Left forelimb (tissue), 1 donor: ENCODE measurements at regions not wholly inside any gene's neighbourhood (a gene's known extent, or its start where the extent isn't known, plus 50 kb on each side); places are given as distances from the start of the nearest gene placed in this dataset.
"Not testable (repeated sequence)": the region's sequence is repeated elsewhere in the genome, so short reads cannot be mapped to it uniquely, and the experiment has no call there.

ENCODE experiments used
- DNase-seq: peaks from one replicate; pipeline ENCODE4 v3.0.0-alpha.2; 2018; ENCODE audit warnings: low spot score

DNA sequence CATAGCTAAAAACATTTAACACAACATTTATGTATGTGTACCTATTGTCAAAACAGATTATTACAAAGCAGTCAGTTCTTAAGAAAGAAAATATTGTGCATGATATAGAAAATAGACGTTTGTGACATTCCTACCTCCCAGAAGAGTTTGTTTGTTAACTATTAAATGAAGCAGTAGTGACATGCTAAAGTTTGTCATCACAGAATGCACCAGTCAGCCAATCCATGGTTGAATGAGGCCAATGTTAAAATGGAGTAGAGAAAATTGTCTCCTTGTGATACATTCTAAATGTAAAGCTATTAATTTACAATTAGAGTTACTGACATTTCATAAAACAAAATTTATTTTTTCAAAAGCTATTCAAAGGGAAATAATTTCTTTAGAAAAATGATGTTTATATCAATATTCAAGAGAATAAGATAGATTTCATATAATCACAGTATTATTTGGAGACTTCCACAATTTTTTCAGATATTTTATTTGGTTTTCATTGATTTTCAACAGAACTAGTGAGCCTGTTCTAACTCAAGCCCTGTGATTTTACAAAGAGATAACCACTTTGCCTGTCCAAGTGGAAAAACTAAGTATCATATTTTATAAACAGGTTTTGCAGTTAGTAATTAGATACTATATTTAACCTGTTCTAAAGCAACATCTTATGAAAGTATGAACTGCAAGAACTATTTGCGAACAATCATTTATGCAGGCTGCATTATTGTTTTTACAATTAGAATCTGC is 176.8 kb downstream of the ISL1 start:
- DNase-seq = no peak

DNA sequence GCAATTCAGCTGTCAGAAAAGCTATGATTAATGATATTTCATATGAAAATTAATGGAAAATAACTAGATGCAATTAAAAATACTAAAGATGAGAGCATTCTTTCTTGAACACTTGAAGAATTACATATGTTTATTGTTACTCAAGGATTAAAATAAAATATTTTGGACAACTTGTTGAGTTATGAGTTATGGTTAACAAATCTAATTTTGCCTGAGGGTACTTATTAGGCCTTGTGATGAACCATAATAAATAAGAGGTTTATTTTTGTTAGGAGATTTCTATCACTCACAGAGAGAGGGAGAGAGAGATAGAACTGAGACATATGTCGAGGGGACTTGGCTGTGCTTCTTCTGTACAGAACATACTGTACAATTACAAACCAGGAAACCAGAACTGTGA is 183.7 kb downstream of the ISL1 start:
- no peak for DNase-seq

DNA sequence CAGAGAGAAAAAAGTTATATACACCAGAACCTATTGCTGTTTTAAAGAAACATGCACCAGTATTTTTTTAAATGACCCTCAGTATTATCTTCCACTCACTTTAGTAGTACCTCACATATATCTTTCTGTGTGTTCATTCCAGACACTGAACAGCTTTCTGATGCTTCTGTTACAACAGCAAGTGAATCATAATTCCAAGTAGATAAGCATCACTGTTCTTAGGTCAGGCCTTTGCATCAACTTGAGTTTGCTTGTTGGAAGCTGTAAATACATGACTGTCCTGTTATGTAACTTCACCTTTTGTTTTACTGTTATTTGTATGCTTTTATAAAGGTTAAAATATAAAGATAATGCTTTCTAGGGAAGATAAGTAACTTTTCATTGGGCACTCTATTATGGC is 184.4 kb downstream of the ISL1 start:
- no peak for DNase-seq

DNA sequence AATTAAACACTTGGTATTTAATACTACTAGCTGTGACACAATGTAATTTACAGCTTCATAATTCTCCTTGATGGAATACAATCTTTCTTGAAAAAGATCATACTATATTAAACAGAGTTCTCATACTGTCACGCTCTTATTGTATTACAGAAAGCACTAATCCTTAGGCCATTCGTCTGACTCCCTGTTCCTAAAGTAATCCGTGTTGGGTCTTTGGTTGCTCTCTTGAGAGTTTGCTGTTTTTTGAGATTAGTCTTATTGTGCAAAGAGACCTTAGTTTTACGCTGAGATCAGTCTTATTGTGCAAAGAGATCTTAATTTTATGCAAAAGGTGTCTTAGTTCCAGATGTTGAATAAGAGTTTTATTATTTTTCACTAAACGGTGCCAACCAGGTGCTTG is 190.6 kb downstream of the ISL1 start:
- DNase-seq = no peak

DNA sequence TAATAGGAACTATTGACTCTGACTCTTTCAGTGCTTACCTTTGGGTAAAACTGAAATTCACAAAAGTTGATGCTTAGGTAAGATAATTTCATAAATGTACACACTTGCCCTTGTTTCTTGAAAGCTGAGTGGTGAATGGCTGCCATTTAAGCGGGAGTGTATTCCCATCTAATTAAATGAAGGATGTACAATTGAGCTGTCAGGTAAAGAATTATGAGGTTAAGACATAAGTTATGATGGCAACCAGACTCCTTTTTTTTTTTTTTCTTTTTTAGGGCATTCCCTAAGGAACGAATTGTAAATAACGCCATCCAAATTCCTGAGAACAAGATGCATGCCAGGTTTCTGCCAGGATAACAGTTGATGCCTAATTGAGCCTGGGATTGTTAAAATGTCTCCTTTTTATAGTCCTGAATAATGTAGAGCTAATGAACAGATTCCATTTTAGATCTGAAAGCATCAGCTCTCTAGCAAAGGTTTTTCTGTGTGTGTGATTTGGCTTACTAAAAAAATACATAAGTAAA is 199.7 kb downstream of the ISL1 start:
- DNase-seq = no peak

DNA sequence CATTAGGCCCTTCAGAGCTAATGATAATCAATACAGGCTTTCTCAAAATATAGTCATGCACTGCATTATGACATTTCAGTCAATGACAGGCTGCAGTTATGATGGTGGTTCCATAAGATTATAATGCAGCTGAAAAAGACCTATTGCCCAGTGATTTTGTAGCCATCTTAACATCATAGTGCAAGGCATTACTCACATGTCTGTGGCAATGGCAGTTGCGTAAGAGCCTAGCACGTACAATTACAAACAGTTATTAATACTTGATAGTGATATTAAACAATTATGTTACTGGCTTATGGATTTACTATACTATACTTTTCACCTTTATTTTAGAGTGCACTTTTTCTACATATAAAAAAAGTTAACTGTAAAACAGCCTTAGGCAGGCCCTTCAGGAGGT is 214.8 kb downstream of the ISL1 start:
- no peak for DNase-seq

DNA sequence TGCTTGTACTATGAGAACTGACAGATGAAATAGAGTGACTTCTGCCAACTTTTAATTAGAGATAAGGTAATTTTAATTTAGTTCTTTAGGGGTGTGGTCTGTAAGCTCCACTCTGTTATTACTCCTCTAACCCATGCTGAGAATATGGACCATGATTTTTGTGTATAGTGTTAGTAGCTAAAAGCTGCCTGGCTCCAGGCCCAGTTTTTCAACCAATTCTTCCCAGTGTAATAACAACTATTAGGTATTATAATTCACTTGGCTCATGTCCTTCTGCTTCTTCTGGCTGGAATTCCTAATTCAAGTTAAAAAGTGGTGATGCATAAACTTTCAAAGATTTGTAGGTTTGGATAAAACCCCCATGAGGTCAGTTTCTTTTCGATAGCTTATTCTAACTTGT is 216.3 kb downstream of the ISL1 start:
- DNase-seq = no peak

DNA sequence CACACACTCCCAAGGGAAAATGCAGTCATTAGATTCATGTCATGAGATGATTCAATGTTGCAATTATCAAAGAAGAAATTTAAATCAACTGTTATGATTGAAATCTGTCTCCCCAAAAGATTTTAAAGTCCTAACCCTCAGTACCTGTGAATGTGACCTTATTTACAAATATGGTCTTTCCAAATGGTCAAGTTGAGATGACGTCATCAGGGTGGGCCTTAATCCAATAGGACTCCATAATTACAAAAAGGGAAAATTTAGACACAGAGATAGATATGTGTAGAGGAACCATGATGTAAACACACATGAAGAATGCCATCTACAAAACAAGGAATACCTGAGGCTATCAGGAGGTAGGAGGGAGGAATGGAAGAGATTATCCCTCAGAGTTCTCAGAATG is 221.1 kb downstream of the ISL1 start:
- no peak for DNase-seq

DNA sequence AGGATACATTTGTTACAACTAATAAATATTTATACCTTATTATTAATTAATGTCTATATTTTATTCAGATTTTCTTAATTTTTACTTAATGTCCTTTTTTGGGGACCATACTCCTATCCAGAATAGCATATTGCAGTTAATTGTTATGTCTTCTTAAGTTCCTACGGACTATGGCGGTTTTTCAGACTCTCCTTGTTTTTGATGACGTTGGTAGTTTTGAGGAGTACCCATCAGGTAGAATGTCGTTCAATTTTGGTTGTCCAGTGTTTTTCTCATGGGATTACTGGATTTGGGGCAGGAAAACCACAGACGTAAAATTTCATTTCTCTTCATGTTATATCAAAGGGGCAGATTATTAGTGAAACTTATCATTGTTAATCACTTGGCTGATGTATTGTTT is 223.7 kb downstream of the ISL1 start:
- DNase-seq = no peak

DNA sequence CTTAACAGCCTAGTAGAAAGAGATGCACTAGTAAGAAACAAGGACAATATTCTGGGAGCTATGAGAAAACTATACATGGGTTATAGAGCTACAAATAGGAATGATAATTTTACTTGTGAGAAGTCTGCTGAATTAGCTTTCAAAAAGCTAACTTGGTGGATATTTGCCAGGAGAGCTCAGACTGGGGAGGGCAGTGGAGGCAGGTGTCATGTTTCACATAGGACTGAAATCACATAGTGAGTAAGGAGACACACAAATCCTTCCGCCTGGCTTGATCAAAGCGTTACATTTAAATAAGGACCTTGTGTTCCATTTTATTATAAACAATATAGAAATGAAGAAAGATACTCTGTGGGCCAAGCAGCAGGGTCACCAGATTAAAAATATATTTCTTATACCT is 235.0 kb downstream of the ISL1 start:
- no peak for DNase-seq

DNA sequence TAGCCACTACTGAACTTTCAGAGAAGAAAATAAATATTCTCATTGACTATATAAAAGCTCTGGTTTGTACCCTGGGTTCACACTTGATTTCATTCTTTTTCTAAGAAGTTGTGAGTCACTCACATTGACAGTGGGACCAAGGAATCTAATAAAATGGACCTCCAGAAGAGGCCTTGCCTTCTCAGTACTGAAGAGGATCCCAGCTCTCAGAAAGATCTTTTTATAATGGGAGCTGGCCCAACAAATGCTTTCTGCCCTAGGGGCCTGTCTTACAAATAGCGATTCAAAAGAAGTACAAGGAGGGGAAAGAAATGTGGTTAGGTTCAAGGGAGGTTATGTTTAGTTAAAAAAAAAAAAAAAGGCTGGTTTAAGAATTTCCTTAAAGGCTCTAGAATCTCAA is 237.9 kb downstream of the ISL1 start:
- no peak for DNase-seq

DNA sequence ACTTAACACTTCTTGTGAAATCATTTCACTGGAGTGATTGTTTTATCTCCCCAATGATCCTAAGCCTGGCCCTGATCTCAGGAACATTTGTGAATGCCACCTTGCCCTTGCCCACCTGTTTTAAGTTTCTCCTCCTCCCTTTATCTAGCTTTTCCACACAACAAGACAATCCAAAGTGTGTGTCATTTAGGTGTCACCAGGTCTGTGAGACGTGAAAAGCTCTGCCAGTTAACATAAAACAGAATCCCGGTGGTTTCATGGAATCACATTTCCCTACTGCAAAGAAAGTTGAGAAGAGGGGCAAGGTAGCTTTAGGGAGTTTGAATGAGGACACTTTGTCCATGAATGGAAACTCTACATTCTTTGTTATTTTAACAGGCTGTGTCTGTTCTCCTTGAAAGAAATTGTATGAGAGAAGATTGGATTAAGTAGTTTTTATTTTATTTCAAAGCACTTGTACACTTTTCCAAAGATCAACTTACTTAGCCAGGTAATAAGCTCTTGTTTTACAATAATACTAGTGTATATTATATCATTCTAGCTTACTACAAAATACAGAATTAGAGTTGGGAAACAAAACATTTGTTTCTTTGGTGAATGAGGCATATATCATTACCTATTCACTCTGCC is 239.0 kb downstream of the ISL1 start:
- no peak for DNase-seq

DNA sequence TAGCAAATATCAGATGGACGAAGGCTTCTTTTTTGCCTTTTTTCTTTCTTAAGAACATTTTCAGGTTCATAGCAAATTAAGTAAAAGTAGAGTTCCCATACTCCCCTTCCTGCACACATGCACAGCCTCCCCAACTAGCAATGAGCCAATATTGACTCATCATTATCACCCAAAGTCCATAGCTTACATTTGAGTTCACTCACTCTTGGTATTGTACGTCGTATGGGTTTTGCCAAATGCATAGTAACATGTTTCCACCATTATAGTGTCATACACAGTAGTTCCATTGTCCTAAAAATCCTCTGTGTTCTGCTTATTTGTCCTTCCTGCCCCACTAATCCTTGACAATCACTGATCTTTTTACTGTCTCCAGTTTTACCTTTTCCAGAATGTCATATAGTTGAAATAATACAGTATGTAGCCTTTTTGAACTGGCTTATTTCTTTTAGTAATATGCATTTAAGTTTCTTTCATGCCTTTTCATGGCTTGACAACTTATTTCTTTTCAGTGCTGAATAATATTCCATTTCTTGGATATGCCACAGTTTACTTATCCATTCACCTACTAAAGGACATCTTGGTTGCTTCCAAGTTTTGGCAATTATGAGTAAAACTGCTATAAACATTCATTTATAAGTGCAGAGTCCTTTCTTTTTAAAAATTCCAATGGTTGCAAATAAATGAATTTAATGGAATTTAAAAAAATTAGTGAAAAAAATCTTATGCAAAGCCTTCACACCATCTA is 242.1 kb downstream of the ISL1 start:
- no peak for DNase-seq

DNA sequence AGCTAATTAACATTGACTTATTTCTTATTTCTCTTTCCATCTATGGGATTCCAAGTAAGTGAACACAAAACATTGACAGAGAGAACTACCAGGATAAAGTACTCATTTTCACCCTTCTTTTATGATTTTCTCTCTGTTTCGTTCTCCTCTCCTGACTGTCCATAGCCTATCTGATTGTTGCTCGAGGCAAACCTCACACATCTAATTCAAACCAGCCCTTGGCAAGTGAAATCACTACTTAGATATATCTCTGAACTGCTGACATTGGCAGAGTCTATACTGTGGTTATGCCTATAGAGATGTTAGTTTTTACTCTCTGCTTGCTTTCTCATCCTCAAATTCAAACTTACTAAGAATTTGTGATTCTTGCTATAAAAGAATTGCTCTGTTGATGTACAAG is 248.8 kb downstream of the ISL1 start:
- no peak for DNase-seq

DNA sequence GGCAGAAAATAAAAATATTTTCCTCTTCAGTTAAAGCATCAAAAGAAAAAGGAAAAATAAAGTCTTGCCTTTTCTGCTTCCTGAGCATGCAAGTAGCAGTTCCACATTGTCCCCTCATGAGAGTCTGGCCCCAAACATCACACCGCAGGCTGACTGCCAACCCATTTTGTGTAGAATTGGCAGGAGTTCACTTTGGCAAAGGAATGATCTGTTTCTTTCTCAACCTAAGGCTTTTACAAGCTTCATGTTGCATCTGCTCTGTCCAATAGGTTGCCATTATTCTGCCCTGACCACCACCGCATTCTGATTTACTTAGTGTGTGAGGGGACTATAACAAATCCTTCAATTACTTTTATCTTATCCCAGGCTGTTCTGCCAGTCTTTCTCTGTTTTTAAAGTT is 249.5 kb downstream of the ISL1 start:
- peak; percentile 67 for DNase-seq

DNA sequence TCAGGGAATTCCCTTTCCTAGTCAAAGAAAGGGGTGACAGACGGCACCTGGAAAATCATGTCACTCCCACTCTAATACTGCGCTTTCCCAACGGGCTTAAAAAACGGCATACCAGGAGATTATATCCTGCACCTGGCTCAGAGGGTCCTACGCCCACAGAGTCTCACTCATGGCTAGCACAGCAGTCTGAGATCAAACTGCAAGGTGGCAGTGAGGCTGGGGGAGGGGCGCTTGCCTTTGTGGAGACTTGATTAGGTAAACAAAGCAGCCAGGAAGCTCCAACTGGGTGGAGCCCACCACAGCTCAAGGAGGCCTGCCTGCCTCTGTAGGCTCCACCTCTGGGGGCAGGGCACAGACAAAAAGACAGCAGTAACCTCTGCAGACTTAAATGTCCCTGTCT is 253.7 kb downstream of the ISL1 start:
- DNase-seq = not testable (repeated sequence)

DNA sequence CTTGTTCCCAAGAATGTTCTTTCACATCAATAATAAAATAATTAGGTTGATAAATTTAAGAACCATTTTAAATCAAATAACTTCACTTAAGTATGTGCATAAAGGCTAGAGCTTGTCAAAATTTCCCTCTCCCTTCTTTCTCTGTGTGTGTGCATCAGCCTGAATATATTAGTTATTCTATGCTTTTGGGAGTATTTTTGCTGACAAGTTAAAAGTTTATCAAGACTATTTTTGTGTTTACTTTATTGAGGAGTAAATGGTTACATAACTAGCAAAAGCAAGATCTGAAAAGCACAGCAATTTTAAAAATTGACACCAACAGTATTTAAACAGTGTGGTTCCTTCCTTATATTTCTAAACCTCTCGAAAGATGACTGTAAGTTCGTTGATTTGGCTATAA is 261.7 kb downstream of the ISL1 start:
- no peak for DNase-seq

DNA sequence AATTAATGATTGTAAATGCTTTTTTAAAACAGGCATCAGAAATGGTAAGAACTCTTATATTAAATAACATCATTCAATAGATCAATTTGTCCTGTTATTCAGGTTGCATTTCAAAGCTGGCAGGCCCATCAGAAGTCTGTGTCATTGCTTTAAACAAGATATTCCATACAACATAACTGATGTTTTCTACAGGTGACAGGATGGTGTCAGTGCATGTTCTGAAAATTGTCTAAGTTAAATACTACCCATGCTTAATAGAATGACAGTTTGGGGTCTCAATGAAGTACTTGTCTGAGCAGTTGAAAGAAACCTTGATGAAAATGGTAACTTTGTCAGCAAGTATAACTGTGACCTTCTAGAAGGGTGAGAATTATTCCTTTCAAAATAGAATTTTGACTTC is 263.2 kb downstream of the ISL1 start:
- DNase-seq = no peak

DNA sequence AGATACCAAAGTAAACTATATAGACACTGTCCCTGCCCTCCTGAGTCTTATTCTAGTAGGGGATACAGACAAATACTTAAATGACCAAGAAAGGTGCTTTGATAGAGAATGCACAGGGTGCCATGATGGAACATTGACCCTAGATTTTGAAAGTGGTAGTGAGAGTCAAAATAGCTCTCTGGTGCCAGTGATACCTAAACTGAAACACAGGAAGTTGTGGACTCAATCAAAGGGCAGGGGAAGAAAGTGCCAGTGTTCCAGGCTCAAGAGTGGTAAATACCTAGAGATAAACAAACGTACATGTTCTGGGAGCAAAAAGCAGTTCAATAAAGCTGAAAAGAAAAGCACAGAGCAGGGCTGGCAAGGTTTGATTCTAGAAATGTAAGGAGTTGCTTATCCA is 267.6 kb downstream of the ISL1 start:
- no peak for DNase-seq

DNA sequence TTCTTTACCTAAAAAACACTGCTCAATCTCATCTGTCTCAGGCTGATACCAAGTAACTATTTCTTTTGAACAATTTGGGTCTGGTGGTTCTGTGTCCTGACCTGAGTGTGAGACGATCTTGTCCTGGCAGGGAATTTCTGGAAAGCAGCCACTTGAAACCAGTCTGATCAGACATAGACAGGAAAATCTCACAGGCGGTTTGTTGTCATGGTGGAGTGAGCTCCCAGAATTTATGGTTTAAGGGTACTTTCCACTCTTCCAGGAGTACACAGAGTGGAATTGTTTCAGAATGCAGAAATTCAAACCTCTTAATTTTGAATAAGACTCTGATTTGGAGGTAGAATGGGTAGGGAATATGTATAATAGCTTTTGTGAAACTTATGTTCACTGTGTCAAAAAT is 268.2 kb downstream of the ISL1 start:
- DNase-seq = no peak

DNA sequence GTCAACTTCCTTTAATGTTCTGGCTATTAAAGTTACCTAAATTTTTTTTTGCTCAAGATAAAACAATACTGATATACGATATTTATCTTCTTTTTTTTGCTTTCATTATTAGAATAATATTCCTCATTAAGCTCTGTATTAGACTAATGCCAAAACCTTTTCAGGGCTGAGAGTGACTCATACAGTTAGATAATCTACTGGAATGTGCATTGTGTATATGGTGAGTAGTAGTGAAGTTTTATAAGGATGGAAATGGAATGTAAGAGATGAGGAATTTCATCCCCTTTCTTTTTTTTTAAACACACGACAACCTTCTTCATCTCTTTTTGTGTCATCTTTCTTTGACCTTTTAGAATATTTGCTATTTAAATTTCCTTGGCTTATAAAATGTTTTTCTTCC is 268.6 kb downstream of the ISL1 start:
- no peak for DNase-seq

DNA sequence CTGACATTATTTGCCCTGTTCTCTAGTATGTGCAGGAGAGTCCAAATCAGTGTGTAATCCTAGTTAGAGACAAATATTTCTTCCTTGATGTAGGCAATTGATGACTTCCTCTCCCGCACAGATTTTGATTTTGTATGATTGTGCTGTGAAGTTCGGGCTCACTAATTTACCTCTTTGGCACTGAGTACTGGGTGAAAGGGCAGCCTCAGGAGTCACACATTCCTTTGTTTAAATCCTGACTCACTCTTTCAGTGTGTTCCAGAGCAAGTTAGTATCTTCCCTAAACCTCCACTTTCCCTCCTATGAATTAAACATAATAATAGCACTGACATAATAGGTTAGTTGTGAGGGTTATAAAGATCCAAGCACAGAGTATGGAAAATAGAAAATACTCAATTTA is 269.7 kb downstream of the ISL1 start:
- DNase-seq = no peak
